Neural progenitor cell (in vitro differentiated cells): ENCODE measurements at regions not wholly inside any gene's neighbourhood (a gene's known extent, or its start where the extent isn't known, plus 50 kb on each side); places are given as distances from the start of the nearest gene placed in this dataset.

Experiments used
- DNase-seq: peaks from one replicate; pipeline ENCODE4 v3.0.0-alpha.2; 2016; ENCODE audit warnings: low spot score
- H2AFZ ChIP-seq: fragments of 200-600 bp; sonication (generic); replicated peaks from 2 replicates; pipeline ENCODE4 v1.6.1; 2016; ENCODE audit warnings: antibody characterized with exemption
- H3F3A ChIP-seq: fragments of 200-600 bp; sonication (generic); 2 replicates; pipeline ENCODE4 v1.6.1; 2016; ENCODE audit warnings: antibody characterized with exemption, low read depth
- H3K27ac ChIP-seq: fragments of 200-600 bp; sonication (generic); 2 replicates; pipeline ENCODE4 v1.5.1; 2016; ENCODE audit warnings: mild to moderate bottlenecking
- H3K27me3 ChIP-seq: fragments of 200-600 bp; sonication (generic); 2 replicates; pipeline ENCODE4 v1.6.1; 2016; ENCODE audit warnings: mild to moderate bottlenecking, moderate library complexity
- H3K36me3 ChIP-seq: fragments of 200-600 bp; sonication (generic); 2 replicates; pipeline ENCODE4 v1.5.1; 2016
- H3K4me1 ChIP-seq: fragments of 200-600 bp; sonication (generic); 2 replicates; pipeline ENCODE4 v1.6.1; 2016; ENCODE audit warnings: mixed run types
- H3K4me2 ChIP-seq: fragments of 200-600 bp; sonication (generic); 2 replicates; pipeline ENCODE4 v1.6.1; 2016
- H3K4me3 ChIP-seq: fragments of 200-600 bp; sonication (generic); 2 replicates; pipeline ENCODE4 v1.5.1; 2016
- H3K79me2 ChIP-seq: fragments of 200-600 bp; sonication (generic); 2 replicates; pipeline ENCODE4 v1.6.1; 2016; ENCODE audit warnings: low read depth
- H3K9ac ChIP-seq: fragments of 200-600 bp; sonication (generic); 2 replicates; pipeline ENCODE4 v1.6.1; 2016
- H3K9me3 ChIP-seq: fragments of 200-600 bp; sonication (generic); 2 replicates; pipeline ENCODE4 v1.5.1; 2016; ENCODE audit warnings: low read depth
- H4K20me1 ChIP-seq: fragments of 200-600 bp; sonication (generic); 2 replicates; pipeline ENCODE4 v1.6.1; 2016; ENCODE audit warnings: low read depth
- H3K27ac Mint-ChIP-seq: 3 replicates; pipeline ENCODE4 v1.8.0; 2021; ENCODE audit warnings: mixed read lengths
- H3K27me3 Mint-ChIP-seq: 2 replicates; pipeline ENCODE4 v1.8.0; 2022; ENCODE audit warnings: low read depth, mild to moderate bottlenecking, inconsistent platforms, moderate library complexity, mixed read lengths; ENCODE audit not compliant: insufficient read depth
- H3K36me3 Mint-ChIP-seq: 3 replicates; pipeline ENCODE4 v1.8.0; 2021; ENCODE audit warnings: mixed read lengths
- H3K4me1 Mint-ChIP-seq: 3 replicates; pipeline ENCODE4 v1.8.0; 2021; ENCODE audit warnings: mixed read lengths
- H3K4me3 Mint-ChIP-seq: 3 replicates; pipeline ENCODE4 v1.8.0; 2021; ENCODE audit warnings: mild to moderate bottlenecking, moderate library complexity, mixed read lengths
- H3K9me3 Mint-ChIP-seq: 3 replicates; pipeline ENCODE4 v1.8.0; 2020; ENCODE audit warnings: mixed read lengths
- EZH2 ChIP-seq: fragments of 200-600 bp; sonication (generic); IDR thresholded peaks from 2 replicates; pipeline ENCODE4 v1.6.1; 2017; ENCODE audit warnings: antibody characterized with exemption, mild to moderate bottlenecking, moderate library complexity
- EZH2phosphoT487 ChIP-seq: fragments of 200-600 bp; sonication (generic); IDR thresholded peaks from 2 replicates; pipeline ENCODE4 v1.6.1; 2017; ENCODE audit warnings: antibody characterized with exemption
- TF ChIP-seq, protein P1 (sequence below): fragments of 200-600 bp; sonication (generic); IDR thresholded peaks from 2 replicates; pipeline ENCODE4 v1.5.1; 2017; ENCODE audit warnings: antibody characterized with exemption, mild to moderate bottlenecking

DNA sequence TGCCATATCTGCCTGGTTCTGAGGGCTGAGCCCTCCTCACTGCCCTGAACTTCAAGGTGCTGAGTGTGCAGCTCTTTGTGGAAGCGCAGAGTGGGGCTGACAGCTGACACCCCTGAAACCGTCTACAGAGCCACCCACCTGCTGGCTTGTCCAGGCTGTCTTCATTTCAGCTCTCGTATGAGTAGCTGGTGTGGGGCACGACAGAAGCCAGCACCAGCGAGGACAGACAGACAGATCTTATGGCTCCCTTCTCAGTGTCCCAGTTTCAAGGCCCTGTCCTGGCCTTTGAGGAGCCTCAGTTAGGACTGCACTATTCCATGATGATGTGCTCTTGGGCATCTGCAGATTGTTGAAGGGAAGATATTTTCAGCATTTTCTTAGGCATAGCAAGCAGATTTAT lies 287.1 kb downstream of the SLC4A3 start:
- Histone ChIP-seq H3F3A (peaks cover 46% of the 10 kb centered on the region), H3K4me3 (no peak overlapping the region), H3K9me3 (no peaks in the 10 kb centered on the region), H3K36me3 (no peaks in the 10 kb centered on the region), H3K9ac (no peak overlapping the region), H2AFZ (no peak overlapping the region), H3K4me1 (peaks cover 57% of the 10 kb centered on the region), H3K27ac (no peak overlapping the region), H3K27me3 (no peaks in the 10 kb centered on the region), H3K79me2 (no peaks in the 10 kb centered on the region), H3K4me2 (no peak overlapping the region), H4K20me1 (peaks cover 15% of the 10 kb centered on the region)
- peak overlapping the region; percentile 37 for H3K27ac Mint-ChIP-seq
- peaks cover 3% of the 10 kb centered on the region for H3K27me3 Mint-ChIP-seq
- H3K36me3 Mint-ChIP-seq: no peaks in the 10 kb centered on the region
- peak overlapping the region; percentile 25 for H3K4me3 Mint-ChIP-seq
- DNase-seq: no peak
- H3K9me3 Mint-ChIP-seq: peaks cover 19% of the 10 kb centered on the region
- peaks cover 56% of the 10 kb centered on the region for H3K4me1 Mint-ChIP-seq
- TF ChIP-seq EZH2phosphoT487 (no peak), EZH2 (no peak)
- TF ChIP-seq, protein P1, sequence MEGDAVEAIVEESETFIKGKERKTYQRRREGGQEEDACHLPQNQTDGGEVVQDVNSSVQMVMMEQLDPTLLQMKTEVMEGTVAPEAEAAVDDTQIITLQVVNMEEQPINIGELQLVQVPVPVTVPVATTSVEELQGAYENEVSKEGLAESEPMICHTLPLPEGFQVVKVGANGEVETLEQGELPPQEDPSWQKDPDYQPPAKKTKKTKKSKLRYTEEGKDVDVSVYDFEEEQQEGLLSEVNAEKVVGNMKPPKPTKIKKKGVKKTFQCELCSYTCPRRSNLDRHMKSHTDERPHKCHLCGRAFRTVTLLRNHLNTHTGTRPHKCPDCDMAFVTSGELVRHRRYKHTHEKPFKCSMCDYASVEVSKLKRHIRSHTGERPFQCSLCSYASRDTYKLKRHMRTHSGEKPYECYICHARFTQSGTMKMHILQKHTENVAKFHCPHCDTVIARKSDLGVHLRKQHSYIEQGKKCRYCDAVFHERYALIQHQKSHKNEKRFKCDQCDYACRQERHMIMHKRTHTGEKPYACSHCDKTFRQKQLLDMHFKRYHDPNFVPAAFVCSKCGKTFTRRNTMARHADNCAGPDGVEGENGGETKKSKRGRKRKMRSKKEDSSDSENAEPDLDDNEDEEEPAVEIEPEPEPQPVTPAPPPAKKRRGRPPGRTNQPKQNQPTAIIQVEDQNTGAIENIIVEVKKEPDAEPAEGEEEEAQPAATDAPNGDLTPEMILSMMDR: no peak

DNA sequence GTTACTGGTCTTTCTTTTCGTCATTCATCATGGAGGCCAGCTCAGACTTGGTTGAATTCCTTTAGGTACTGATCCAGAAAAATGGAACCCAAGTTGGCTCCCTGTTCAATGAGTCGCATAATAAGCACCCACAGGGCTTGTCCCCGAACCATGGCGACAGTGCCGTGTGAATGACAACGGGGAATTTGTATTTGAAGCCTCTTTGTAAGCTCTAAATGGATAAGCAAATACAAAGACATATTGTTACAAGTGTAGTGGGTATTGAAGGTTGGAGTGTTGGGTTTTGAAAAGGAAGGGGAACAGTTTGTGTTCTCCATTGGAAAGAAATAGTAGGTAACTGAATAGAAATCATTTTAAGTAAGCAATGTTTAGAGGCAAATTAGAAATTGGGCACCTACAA lies 288.9 kb downstream of the SLC4A3 start:
- no peaks in the 10 kb centered on the region for H3K79me2 ChIP-seq
- H3K27ac ChIP-seq: peak overlapping the region; percentile 98
- peaks cover 16% of the 10 kb centered on the region for H4K20me1 ChIP-seq
- Mint-ChIP-seq H3K36me3 (no peaks in the 10 kb centered on the region), H3K27me3 (no peaks in the 10 kb centered on the region), H3K27ac (peak overlapping the region; percentile 67), H3K9me3 (peaks cover 11% of the 10 kb centered on the region), H3K4me3 (no peak overlapping the region), H3K4me1 (peaks cover 58% of the 10 kb centered on the region)
- H3K4me3 ChIP-seq: peak overlapping the region; percentile 23
- H3K4me1 ChIP-seq: peaks cover 73% of the 10 kb centered on the region
- peak overlapping the region; percentile 80 for H3K4me2 ChIP-seq
- H3K9ac ChIP-seq: no peak overlapping the region
- H2AFZ ChIP-seq: no peak overlapping the region
- H3F3A ChIP-seq: peaks cover 58% of the 10 kb centered on the region
- TF ChIP-seq EZH2phosphoT487: no peak
- H3K36me3 ChIP-seq: no peaks in the 10 kb centered on the region
- H3K9me3 ChIP-seq: no peaks in the 10 kb centered on the region
- H3K27me3 ChIP-seq: no peaks in the 10 kb centered on the region
- DNase-seq: peak; percentile 79

DNA sequence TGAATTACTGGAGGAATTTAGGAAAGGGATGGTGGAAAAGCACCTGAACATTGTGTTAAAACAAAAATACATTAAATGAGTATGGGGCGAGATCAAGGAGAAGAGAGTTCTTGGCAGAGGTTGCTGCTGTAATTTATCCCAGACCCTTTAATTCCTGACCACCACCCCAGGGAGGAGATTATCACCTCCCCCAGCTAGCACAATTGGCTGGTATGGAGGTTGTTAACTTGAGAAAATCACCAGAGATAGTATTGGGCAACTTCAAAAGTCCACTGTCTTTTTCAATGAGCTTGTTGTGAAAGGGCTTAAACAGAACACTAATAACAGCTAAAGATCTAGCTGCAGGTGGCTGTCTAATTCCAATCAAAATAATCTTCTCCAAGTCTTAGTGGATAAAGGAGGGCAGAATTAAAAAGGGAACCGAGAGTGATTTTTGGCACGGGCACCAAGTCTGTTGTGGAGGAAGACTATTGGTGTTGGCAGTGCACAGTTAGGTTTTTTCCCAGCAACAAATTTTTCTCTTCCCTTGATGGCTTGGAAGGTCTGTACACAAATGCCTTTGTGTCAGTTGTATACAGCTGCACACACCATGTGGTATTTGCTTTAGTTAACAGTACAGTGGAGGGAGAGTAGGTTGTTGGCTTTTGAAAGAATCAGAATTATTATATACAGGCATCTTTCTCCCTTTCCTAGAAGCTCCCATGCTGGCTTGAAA lies 289.5 kb downstream of the SLC4A3 start:
- H3K27me3 Mint-ChIP-seq: peaks cover 3% of the 10 kb centered on the region
- H3K4me3 Mint-ChIP-seq: no peak overlapping the region
- H3K9me3 Mint-ChIP-seq: peaks cover 10% of the 10 kb centered on the region
- H3K9me3 ChIP-seq: no peaks in the 10 kb centered on the region
- no peak overlapping the region for H3K9ac ChIP-seq
- H3K27ac ChIP-seq: peak overlapping the region; percentile 98
- peak overlapping the region; percentile 67 for H3K27ac Mint-ChIP-seq
- H3K4me3 ChIP-seq: peak overlapping the region; percentile 23
- H3F3A ChIP-seq: peaks cover 58% of the 10 kb centered on the region
- H3K79me2 ChIP-seq: no peaks in the 10 kb centered on the region
- H3K36me3 Mint-ChIP-seq: no peaks in the 10 kb centered on the region
- TF ChIP-seq EZH2phosphoT487: peak; percentile 96
- peak; percentile 43 for TF ChIP-seq EZH2
- TF ChIP-seq, protein P1: no peak
- H3K27me3 ChIP-seq: no peaks in the 10 kb centered on the region
- peak overlapping the region; percentile 80 for H3K4me2 ChIP-seq
- H3K36me3 ChIP-seq: no peaks in the 10 kb centered on the region
- peaks cover 16% of the 10 kb centered on the region for H4K20me1 ChIP-seq
- H3K4me1 Mint-ChIP-seq: peaks cover 58% of the 10 kb centered on the region
- no peak overlapping the region for H2AFZ ChIP-seq
- DNase-seq: peak; percentile 61
- peaks cover 76% of the 10 kb centered on the region for H3K4me1 ChIP-seq

DNA sequence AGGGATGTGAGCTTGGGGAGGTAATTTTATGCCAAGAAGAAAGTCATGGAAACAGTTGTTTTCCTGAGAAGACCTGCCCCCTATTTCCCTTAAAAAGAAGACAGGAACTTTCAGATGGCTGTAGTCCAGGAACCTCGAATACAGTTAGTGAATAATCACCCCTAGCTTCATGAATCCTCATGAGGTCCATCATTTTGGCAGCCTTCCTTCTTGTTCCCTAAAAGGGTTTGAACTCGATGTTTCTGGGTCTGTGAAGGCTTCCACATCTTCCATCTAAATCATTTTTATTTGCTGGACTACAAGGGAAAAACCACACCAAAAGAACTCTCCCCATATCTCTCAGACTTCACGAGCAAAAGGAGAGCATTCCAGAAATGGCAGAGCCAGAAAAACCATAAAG lies 290.8 kb downstream of the SLC4A3 start:
- Mint-ChIP-seq H3K27me3 (peaks cover 3% of the 10 kb centered on the region), H3K9me3 (peaks cover 4% of the 10 kb centered on the region), H3K36me3 (no peaks in the 10 kb centered on the region), H3K4me1 (peaks cover 46% of the 10 kb centered on the region), H3K4me3 (no peak overlapping the region), H3K27ac (peak overlapping the region; percentile 57)
- Histone ChIP-seq H4K20me1 (peaks cover 16% of the 10 kb centered on the region), H3K4me2 (peak overlapping the region; percentile 61), H3K79me2 (no peaks in the 10 kb centered on the region), H3K4me1 (peaks cover 70% of the 10 kb centered on the region), H3K4me3 (no peak overlapping the region), H2AFZ (no peak overlapping the region), H3K27me3 (no peaks in the 10 kb centered on the region), H3K9me3 (no peaks in the 10 kb centered on the region), H3F3A (peaks cover 58% of the 10 kb centered on the region), H3K9ac (no peak overlapping the region), H3K36me3 (no peaks in the 10 kb centered on the region), H3K27ac (no peak overlapping the region)
- no peak for DNase-seq
- no peak for TF ChIP-seq EZH2
- no peak for TF ChIP-seq EZH2phosphoT487
- TF ChIP-seq, protein P1: no peak
